ENCODE measurements at regions not wholly inside any gene's neighbourhood (a gene's known extent, or its start where the extent isn't known, plus 50 kb on each side); places are given as distances from the start of the nearest gene placed in this dataset.

DNA sequence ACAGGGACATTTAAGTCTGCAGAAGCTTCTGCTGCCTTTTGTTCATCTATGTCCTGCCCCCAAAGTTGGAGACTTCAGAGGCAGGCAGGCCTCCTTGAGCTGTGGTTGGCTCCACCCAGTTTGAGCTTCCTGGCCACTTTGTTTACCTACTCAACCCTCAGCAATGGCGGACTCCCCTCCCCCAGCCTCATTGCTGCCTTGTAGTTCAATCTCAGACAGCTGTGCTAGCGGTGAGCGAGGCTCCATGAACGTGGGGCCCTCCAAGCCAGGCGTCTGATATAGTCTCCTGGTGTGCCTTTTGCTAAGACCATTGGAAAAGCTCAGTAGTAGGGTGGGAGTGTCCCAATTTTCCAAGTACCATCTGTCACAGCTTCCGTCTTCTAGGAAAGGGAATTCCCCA is 170.1 kb downstream of the CCNG2 start:
- Histone ChIP-seq H2AFZ (ENCODE audit: low read depth) (no peak overlapping the region), H3K4me3 (ENCODE audit: low read depth in 2 of 2, low read length in 1 of 2) (no peak overlapping the region), H3K9me3 (no peaks in the 10 kb centered on the region), H3K4me2 (no peak overlapping the region), H3K4me1 (ENCODE audit: control insufficient read depth in 1 of 2, insufficient read depth in 2 of 2, low read depth in 1 of 2, low read length in 1 of 2) (no peaks in the 10 kb centered on the region), H3K27ac (ENCODE audit: low read depth in 2 of 2, low read length in 1 of 2) (no peak overlapping the region), H3K9ac (no peak overlapping the region), H3K9me2 (no peaks in the 10 kb centered on the region), H3K27me3 (ENCODE audit: insufficient read depth) (no peaks in the 10 kb centered on the region; the same call in 1 of the 2 replicates), H3K36me3 (replicated peaks in 1 of 2; ENCODE audit: control insufficient read depth in 1 of 2, insufficient read depth in 2 of 2, low read length in 1 of 2) (no peaks in the 10 kb centered on the region), H3K79me2 (ENCODE audit: insufficient read depth) (no peaks in the 10 kb centered on the region), H4K20me1 (ENCODE audit: insufficient read depth) (no peaks in the 10 kb centered on the region), H3F3A (replicated peaks; ENCODE audit: insufficient read depth) (no peaks in the 10 kb centered on the region)
- no peak for TF ChIP-seq MEF2A (IDR thresholded peaks at IDR 0.05; ENCODE audit: borderline replicate concordance, low read depth)
- TF ChIP-seq RXRA (IDR thresholded peaks at IDR 0.05; ENCODE audit: borderline replicate concordance, low read depth), result no peak
- TF ChIP-seq NFIC (IDR thresholded peaks at IDR 0.05; ENCODE audit: borderline replicate concordance), result no peak
- TF ChIP-seq, protein P1, sequence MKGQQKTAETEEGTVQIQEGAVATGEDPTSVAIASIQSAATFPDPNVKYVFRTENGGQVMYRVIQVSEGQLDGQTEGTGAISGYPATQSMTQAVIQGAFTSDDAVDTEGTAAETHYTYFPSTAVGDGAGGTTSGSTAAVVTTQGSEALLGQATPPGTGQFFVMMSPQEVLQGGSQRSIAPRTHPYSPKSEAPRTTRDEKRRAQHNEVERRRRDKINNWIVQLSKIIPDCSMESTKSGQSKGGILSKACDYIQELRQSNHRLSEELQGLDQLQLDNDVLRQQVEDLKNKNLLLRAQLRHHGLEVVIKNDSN (IDR thresholded peaks at IDR 0.05; ENCODE audit: borderline replicate concordance, low read depth), result no peak
- TF ChIP-seq MXI1 (IDR thresholded peaks at IDR 0.05; ENCODE audit: low read depth, low read length), result no peak
- TF ChIP-seq EZH2phosphoT487 (IDR thresholded peaks at IDR 0.05; ENCODE audit: borderline replicate concordance, low read depth), result no peak
- TF ChIP-seq, protein P2, sequence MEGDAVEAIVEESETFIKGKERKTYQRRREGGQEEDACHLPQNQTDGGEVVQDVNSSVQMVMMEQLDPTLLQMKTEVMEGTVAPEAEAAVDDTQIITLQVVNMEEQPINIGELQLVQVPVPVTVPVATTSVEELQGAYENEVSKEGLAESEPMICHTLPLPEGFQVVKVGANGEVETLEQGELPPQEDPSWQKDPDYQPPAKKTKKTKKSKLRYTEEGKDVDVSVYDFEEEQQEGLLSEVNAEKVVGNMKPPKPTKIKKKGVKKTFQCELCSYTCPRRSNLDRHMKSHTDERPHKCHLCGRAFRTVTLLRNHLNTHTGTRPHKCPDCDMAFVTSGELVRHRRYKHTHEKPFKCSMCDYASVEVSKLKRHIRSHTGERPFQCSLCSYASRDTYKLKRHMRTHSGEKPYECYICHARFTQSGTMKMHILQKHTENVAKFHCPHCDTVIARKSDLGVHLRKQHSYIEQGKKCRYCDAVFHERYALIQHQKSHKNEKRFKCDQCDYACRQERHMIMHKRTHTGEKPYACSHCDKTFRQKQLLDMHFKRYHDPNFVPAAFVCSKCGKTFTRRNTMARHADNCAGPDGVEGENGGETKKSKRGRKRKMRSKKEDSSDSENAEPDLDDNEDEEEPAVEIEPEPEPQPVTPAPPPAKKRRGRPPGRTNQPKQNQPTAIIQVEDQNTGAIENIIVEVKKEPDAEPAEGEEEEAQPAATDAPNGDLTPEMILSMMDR (IDR thresholded peaks at IDR 0.05), result no peak
- TF ChIP-seq CHD2 (IDR thresholded peaks at IDR 0.05; ENCODE audit: low read length, partially characterized antibody), result no peak
- TF ChIP-seq, protein P3, sequence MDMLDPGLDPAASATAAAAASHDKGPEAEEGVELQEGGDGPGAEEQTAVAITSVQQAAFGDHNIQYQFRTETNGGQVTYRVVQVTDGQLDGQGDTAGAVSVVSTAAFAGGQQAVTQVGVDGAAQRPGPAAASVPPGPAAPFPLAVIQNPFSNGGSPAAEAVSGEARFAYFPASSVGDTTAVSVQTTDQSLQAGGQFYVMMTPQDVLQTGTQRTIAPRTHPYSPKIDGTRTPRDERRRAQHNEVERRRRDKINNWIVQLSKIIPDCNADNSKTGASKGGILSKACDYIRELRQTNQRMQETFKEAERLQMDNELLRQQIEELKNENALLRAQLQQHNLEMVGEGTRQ (IDR thresholded peaks at IDR 0.05; ENCODE audit: borderline replicate concordance, low read depth, low read length), result no peak
- TF ChIP-seq RAD21 (IDR thresholded peaks at IDR 0.05; ENCODE audit: low read length), result no peak
- TF ChIP-seq, protein P4, sequence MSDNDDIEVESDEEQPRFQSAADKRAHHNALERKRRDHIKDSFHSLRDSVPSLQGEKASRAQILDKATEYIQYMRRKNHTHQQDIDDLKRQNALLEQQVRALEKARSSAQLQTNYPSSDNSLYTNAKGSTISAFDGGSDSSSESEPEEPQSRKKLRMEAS (IDR thresholded peaks at IDR 0.05; ENCODE audit: low read depth), result no peak
- no peak for TF ChIP-seq RFX5 (IDR thresholded peaks at IDR 0.05; ENCODE audit: low read length)
- TF ChIP-seq GABPA (IDR thresholded peaks at IDR 0.05; ENCODE audit: low read depth), result no peak
- no peak for TF ChIP-seq TAF1 (IDR thresholded peaks at IDR 0.05; ENCODE audit: borderline replicate concordance, low read depth, low read length)
- TF ChIP-seq TEAD4 (IDR thresholded peaks at IDR 0.05; ENCODE audit: borderline replicate concordance, insufficient read depth), result no peak
- TF ChIP-seq, protein P5, sequence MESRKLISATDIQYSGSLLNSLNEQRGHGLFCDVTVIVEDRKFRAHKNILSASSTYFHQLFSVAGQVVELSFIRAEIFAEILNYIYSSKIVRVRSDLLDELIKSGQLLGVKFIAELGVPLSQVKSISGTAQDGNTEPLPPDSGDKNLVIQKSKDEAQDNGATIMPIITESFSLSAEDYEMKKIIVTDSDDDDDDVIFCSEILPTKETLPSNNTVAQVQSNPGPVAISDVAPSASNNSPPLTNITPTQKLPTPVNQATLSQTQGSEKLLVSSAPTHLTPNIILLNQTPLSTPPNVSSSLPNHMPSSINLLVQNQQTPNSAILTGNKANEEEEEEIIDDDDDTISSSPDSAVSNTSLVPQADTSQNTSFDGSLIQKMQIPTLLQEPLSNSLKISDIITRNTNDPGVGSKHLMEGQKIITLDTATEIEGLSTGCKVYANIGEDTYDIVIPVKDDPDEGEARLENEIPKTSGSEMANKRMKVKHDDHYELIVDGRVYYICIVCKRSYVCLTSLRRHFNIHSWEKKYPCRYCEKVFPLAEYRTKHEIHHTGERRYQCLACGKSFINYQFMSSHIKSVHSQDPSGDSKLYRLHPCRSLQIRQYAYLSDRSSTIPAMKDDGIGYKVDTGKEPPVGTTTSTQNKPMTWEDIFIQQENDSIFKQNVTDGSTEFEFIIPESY (IDR thresholded peaks at IDR 0.05; ENCODE audit: borderline replicate concordance, low read depth), result no peak
- DNase-seq, result no peak
- ChIA-PET POLR2A (no interaction called here), CTCF (no interaction called here)
- 9% methylated on average over 6 of the region's 6 CpGs for WGBS (ENCODE audit: low lambda C conversion rate)

Data from SK-N-SH (cell line).